ENCODE measurements at regions not wholly inside any gene's neighbourhood (a gene's known extent, or its start where the extent isn't known, plus 50 kb on each side); places are given as distances from the start of the nearest gene placed in this dataset.

DNA sequence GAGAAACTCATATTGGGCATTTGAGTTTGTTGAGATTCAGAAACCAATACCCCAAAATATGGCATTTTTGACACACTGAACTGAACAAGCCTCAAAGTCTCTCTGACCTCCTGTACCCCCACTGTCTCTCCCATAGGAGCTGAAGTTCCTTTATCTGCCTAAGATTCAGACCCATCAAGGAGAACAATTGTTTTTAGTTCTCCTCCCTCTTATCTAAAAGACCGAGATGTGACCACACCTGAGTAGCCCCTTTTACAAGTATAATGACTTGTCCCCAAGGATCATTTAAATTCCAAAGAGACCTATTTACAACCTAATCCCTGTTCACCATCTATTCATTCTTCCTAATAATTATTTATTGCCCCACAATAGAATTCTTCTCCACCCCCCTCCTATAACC lies 122.1 kb upstream of the PLAAT1 start:
- peaks cover 4% of the 10 kb centered on the region for H3K9me3 Mint-ChIP-seq
- Histone ChIP-seq H4K20me1 (ENCODE audit: low read depth) (no peaks in the 10 kb centered on the region), H3K9me3 (ENCODE audit: low read depth) (no peaks in the 10 kb centered on the region), H3K36me3 (no peaks in the 10 kb centered on the region), H3K27ac (no peak overlapping the region), H3K27me3 (no peaks in the 10 kb centered on the region), H3F3A (ENCODE audit: low read depth) (no peaks in the 10 kb centered on the region), H3K79me2 (ENCODE audit: low read depth) (no peaks in the 10 kb centered on the region), H2AFZ (replicated peaks) (no peak overlapping the region), H3K9ac (no peak overlapping the region), H3K4me1 (no peaks in the 10 kb centered on the region), H3K4me2 (no peak overlapping the region), H3K4me3 (no peak overlapping the region)
- no peak overlapping the region for H3K27ac Mint-ChIP-seq
- H3K36me3 Mint-ChIP-seq, result no peaks in the 10 kb centered on the region
- H3K4me3 Mint-ChIP-seq, result no peak overlapping the region
- H3K27me3 Mint-ChIP-seq (ENCODE audit: insufficient read depth, low read depth), result no peaks in the 10 kb centered on the region
- DNase-seq (ENCODE audit: low spot score), result no peak
- no peak for TF ChIP-seq EZH2phosphoT487 (IDR thresholded peaks at IDR 0.05)
- TF ChIP-seq, protein P1, sequence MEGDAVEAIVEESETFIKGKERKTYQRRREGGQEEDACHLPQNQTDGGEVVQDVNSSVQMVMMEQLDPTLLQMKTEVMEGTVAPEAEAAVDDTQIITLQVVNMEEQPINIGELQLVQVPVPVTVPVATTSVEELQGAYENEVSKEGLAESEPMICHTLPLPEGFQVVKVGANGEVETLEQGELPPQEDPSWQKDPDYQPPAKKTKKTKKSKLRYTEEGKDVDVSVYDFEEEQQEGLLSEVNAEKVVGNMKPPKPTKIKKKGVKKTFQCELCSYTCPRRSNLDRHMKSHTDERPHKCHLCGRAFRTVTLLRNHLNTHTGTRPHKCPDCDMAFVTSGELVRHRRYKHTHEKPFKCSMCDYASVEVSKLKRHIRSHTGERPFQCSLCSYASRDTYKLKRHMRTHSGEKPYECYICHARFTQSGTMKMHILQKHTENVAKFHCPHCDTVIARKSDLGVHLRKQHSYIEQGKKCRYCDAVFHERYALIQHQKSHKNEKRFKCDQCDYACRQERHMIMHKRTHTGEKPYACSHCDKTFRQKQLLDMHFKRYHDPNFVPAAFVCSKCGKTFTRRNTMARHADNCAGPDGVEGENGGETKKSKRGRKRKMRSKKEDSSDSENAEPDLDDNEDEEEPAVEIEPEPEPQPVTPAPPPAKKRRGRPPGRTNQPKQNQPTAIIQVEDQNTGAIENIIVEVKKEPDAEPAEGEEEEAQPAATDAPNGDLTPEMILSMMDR (IDR thresholded peaks at IDR 0.05), result no peak
- no peak for TF ChIP-seq EZH2 (IDR thresholded peaks at IDR 0.05)
- H3K4me1 Mint-ChIP-seq, result peaks cover 5% of the 10 kb centered on the region

DNA sequence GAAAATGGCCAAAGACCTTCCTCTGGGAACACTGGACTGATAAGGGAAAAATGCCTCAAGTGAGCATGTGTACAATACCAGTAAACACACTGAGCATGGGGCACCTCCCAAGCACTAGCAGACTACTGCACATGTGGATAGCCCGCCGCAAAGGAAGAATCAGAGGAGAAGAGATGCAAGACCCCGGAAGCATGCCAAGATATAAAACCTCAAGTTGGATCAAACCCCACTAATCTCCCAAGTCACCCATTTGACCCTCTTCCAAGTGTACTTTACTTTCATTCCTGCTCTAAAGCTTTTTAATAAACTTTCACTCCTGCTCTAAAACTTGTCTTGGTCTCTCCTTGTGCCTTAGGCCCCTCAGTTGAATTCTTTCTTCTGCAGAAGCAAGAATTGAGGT lies 121.1 kb upstream of the PLAAT1 start:
- DNase-seq (ENCODE audit: low spot score), result no peak
- Histone ChIP-seq H3K4me3 (no peak overlapping the region), H3F3A (ENCODE audit: low read depth) (no peaks in the 10 kb centered on the region), H3K79me2 (ENCODE audit: low read depth) (no peaks in the 10 kb centered on the region), H4K20me1 (ENCODE audit: low read depth) (no peaks in the 10 kb centered on the region), H3K4me1 (no peaks in the 10 kb centered on the region), H3K9me3 (ENCODE audit: low read depth) (no peaks in the 10 kb centered on the region), H3K36me3 (no peaks in the 10 kb centered on the region), H3K27ac (no peak overlapping the region), H3K27me3 (no peaks in the 10 kb centered on the region), H3K9ac (no peak overlapping the region), H2AFZ (replicated peaks) (no peak overlapping the region), H3K4me2 (no peak overlapping the region)
- no peak overlapping the region for H3K4me3 Mint-ChIP-seq
- H3K9me3 Mint-ChIP-seq, result peaks cover 4% of the 10 kb centered on the region
- H3K27ac Mint-ChIP-seq, result no peak overlapping the region
- no peaks in the 10 kb centered on the region for H3K36me3 Mint-ChIP-seq
- TF ChIP-seq, protein P1 (IDR thresholded peaks at IDR 0.05), result no peak
- no peak for TF ChIP-seq EZH2 (IDR thresholded peaks at IDR 0.05)
- no peak for TF ChIP-seq EZH2phosphoT487 (IDR thresholded peaks at IDR 0.05)
- H3K27me3 Mint-ChIP-seq (ENCODE audit: insufficient read depth, low read depth), result no peaks in the 10 kb centered on the region
- H3K4me1 Mint-ChIP-seq, result peaks cover 5% of the 10 kb centered on the region

- H3K4me3 ChIP-seq, result no peak overlapping the region
- H3K9me3 ChIP-seq (ENCODE audit: low read depth), result no peaks in the 10 kb centered on the region
- H3K27ac Mint-ChIP-seq, result no peak overlapping the region
- no peaks in the 10 kb centered on the region for H3K4me1 Mint-ChIP-seq
- H3K4me1 ChIP-seq, result no peaks in the 10 kb centered on the region
- no peaks in the 10 kb centered on the region for H3K36me3 ChIP-seq
- no peak for TF ChIP-seq EZH2phosphoT487 (IDR thresholded peaks at IDR 0.05)
- TF ChIP-seq, protein P1 (IDR thresholded peaks at IDR 0.05), result no peak
- TF ChIP-seq EZH2 (IDR thresholded peaks at IDR 0.05), result no peak
- no peaks in the 10 kb centered on the region for H4K20me1 ChIP-seq (ENCODE audit: low read depth)
- no peak for DNase-seq (ENCODE audit: low spot score)
- no peak overlapping the region for H3K4me2 ChIP-seq
- H3K9me3 Mint-ChIP-seq, result no peaks in the 10 kb centered on the region
- H2AFZ ChIP-seq (replicated peaks), result no peak overlapping the region
- H3F3A ChIP-seq (ENCODE audit: low read depth), result no peaks in the 10 kb centered on the region
- H3K36me3 Mint-ChIP-seq, result no peaks in the 10 kb centered on the region
- no peak overlapping the region for H3K9ac ChIP-seq
- no peak overlapping the region for H3K27ac ChIP-seq
- H3K27me3 ChIP-seq, result no peaks in the 10 kb centered on the region
- H3K4me3 Mint-ChIP-seq, result no peak overlapping the region
- H3K27me3 Mint-ChIP-seq (ENCODE audit: insufficient read depth, low read depth), result no peaks in the 10 kb centered on the region
- H3K79me2 ChIP-seq (ENCODE audit: low read depth), result no peaks in the 10 kb centered on the region
Measured at GRCh38 chr3:193124861-193125260, 116.2 kb upstream of the PLAAT1 start.

DNA sequence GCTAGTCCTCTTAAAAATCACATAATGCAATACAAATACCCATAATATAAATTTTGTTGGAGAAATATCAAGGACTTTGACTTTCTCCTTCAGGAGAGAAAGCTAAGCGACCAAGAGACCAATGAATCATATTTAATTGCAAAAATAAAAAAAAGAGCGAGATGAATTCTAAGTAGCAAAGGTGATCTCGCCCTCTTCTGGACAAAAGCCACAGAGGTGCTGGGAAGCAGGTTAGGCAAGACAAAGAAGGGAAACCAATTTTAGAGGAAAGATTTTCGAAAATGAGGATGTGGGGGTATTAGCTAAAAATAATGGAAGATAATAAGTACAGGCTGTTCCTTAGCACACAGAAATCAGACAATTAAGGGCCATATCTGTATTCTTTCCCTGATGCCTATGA lies 111.4 kb upstream of the PLAAT1 start:
- Mint-ChIP-seq H3K9me3 (no peaks in the 10 kb centered on the region), H3K27ac (no peak overlapping the region), H3K27me3 (ENCODE audit: insufficient read depth, low read depth) (no peaks in the 10 kb centered on the region), H3K4me1 (no peaks in the 10 kb centered on the region), H3K36me3 (no peaks in the 10 kb centered on the region), H3K4me3 (no peak overlapping the region)
- H3K4me2 ChIP-seq, result no peak overlapping the region
- no peak overlapping the region for H3K27ac ChIP-seq
- no peaks in the 10 kb centered on the region for H3K27me3 ChIP-seq
- H4K20me1 ChIP-seq (ENCODE audit: low read depth), result no peaks in the 10 kb centered on the region
- H2AFZ ChIP-seq (replicated peaks), result no peak overlapping the region
- no peak overlapping the region for H3K4me3 ChIP-seq
- H3K9me3 ChIP-seq (ENCODE audit: low read depth), result no peaks in the 10 kb centered on the region
- no peak for TF ChIP-seq EZH2phosphoT487 (IDR thresholded peaks at IDR 0.05)
- TF ChIP-seq, protein P1 (IDR thresholded peaks at IDR 0.05), result peak; percentile 46
- TF ChIP-seq EZH2 (IDR thresholded peaks at IDR 0.05), result no peak
- no peaks in the 10 kb centered on the region for H3K36me3 ChIP-seq
- DNase-seq (ENCODE audit: low spot score), result no peak
- no peaks in the 10 kb centered on the region for H3K4me1 ChIP-seq
- no peaks in the 10 kb centered on the region for H3F3A ChIP-seq (ENCODE audit: low read depth)
- H3K9ac ChIP-seq, result no peak overlapping the region
- H3K79me2 ChIP-seq (ENCODE audit: low read depth), result no peaks in the 10 kb centered on the region

Measured in neural progenitor cell (in vitro differentiated cells).